GM23338 (cell line): ENCODE measurements at regions not wholly inside any gene's neighbourhood (a gene's known extent, or its start where the extent isn't known, plus 50 kb on each side); places are given as distances from the start of the nearest gene placed in this dataset.

Source experiments
- ATAC-seq: fragments of 200-7000 bp; cut with Tn5 transposase; 3 replicates; pipeline ENCODE4 v1.9.1; 2020
- DNase-seq: peaks from one replicate; pipeline ENCODE4 v3.0.0-alpha.2; 2015; ENCODE audit warnings: low spot score
- H2AFZ ChIP-seq: fragments of 200-600 bp; sonication (generic); 2 replicates; pipeline ENCODE4 v1.8.0; 2016; ENCODE audit warnings: antibody characterized with exemption, mild to moderate bottlenecking, moderate library complexity
- H3F3A ChIP-seq: fragments of 200-600 bp; sonication (generic); replicated peaks from 2 replicates; pipeline ENCODE4 v1.8.0; 2017; ENCODE audit warnings: antibody characterized with exemption, mixed run types, low read depth
- H3K27ac ChIP-seq: fragments of 200-600 bp; sonication (generic); 2 replicates; pipeline ENCODE4 v1.6.1; 2016; ENCODE audit warnings: low read depth
- H3K27me3 ChIP-seq: fragments of 200-600 bp; sonication (generic); 2 replicates; pipeline ENCODE4 v1.8.0; 2016; ENCODE audit warnings: mild to moderate bottlenecking, mixed run types, moderate library complexity; ENCODE audit not compliant: insufficient read depth
- H3K36me3 ChIP-seq: fragments of 200-600 bp; sonication (generic); 2 replicates; pipeline ENCODE4 v1.8.0; 2016; ENCODE audit warnings: mild to moderate bottlenecking; ENCODE audit not compliant: insufficient read depth
- H3K4me1 ChIP-seq: fragments of 200-600 bp; sonication (generic); 2 replicates; pipeline ENCODE4 v1.8.0; 2016; ENCODE audit warnings: mild to moderate bottlenecking, moderate library complexity; ENCODE audit not compliant: insufficient read depth
- H3K4me2 ChIP-seq: fragments of 200-600 bp; sonication (generic); 2 replicates; pipeline ENCODE4 v1.7.1; 2017; ENCODE audit warnings: mixed run types
- H3K4me3 ChIP-seq: fragments of 200-600 bp; sonication (generic); 2 replicates; pipeline ENCODE4 v1.6.1; 2016; ENCODE audit warnings: mixed run types
- H3K79me2 ChIP-seq: fragments of 200-600 bp; sonication (generic); replicated peaks from 2 replicates; pipeline ENCODE4 v1.8.0; 2017; ENCODE audit warnings: mild to moderate bottlenecking; ENCODE audit not compliant: insufficient read depth
- H3K9me2 ChIP-seq: fragments of 200-600 bp; sonication (generic); 2 replicates; pipeline ENCODE4 v1.8.0; 2017; ENCODE audit not compliant: insufficient read depth
- H4K20me1 ChIP-seq: fragments of 200-600 bp; sonication (generic); replicated peaks from 2 replicates; pipeline ENCODE4 v1.8.0; 2017; ENCODE audit warnings: mild to moderate bottlenecking; ENCODE audit not compliant: insufficient read depth
- H3K27ac Mint-ChIP-seq: 2 replicates; pipeline ENCODE4 v1.8.0; 2020; ENCODE audit warnings: inconsistent platforms, mild to moderate bottlenecking, moderate library complexity, mixed read lengths
- H3K27me3 Mint-ChIP-seq: 3 replicates; pipeline ENCODE4 v1.8.0; 2022; ENCODE audit warnings: low read depth, mild to moderate bottlenecking, moderate library complexity, mixed read lengths, inconsistent platforms; ENCODE audit not compliant: insufficient read depth, poor library complexity
- H3K36me3 Mint-ChIP-seq: 3 replicates; pipeline ENCODE4 v1.8.0; 2021; ENCODE audit warnings: low read depth, mild to moderate bottlenecking, inconsistent platforms, moderate library complexity, mixed read lengths
- H3K4me1 Mint-ChIP-seq: 3 replicates; pipeline ENCODE4 v1.8.0; 2020; ENCODE audit warnings: mild to moderate bottlenecking, inconsistent platforms, mixed read lengths
- H3K4me3 Mint-ChIP-seq: 3 replicates; pipeline ENCODE4 v1.8.0; 2021; ENCODE audit warnings: moderate library complexity, mild to moderate bottlenecking, inconsistent platforms, mixed read lengths
- H3K9me3 Mint-ChIP-seq: 3 replicates; pipeline ENCODE4 v1.8.0; 2020; ENCODE audit warnings: moderate library complexity, mild to moderate bottlenecking, inconsistent platforms, mixed read lengths
- CREB1 ChIP-seq: fragments of 250-450 bp; sonication (Bioruptor Pico); IDR thresholded peaks from 2 replicates; pipeline ENCODE4 v1.5.0; 2020; ENCODE audit warnings: low read depth, mild to moderate bottlenecking, moderate library complexity
- EZH2 ChIP-seq: fragments of 200-600 bp; sonication (generic); IDR thresholded peaks from one replicate; pipeline ENCODE4 v1.8.0; 2017; ENCODE audit warnings: antibody characterized with exemption, mild to moderate bottlenecking, low read depth; ENCODE audit not compliant: unreplicated experiment
- EZH2phosphoT487 ChIP-seq: fragments of 200-600 bp; sonication (generic); IDR thresholded peaks from one replicate; pipeline ENCODE4 v1.8.1; 2018; ENCODE audit warnings: antibody characterized with exemption; ENCODE audit not compliant: unreplicated experiment
- JUNB ChIP-seq: IDR thresholded peaks from one replicate; pipeline ENCODE4 v1.6.1; 2016; ENCODE audit warnings: antibody characterized with exemption; ENCODE audit not compliant: unreplicated experiment
- NANOG ChIP-seq: IDR thresholded peaks from 2 replicates; pipeline ENCODE4 v1.6.1; 2016; ENCODE audit warnings: antibody characterized with exemption, borderline replicate concordance
- POLR2AphosphoS5 ChIP-seq: IDR thresholded peaks from 2 replicates; pipeline ENCODE4 v1.6.1; 2016; ENCODE audit warnings: antibody characterized with exemption, low read depth
- REST ChIP-seq: IDR thresholded peaks from one replicate; pipeline ENCODE4 v1.6.1; 2018; ENCODE audit warnings: antibody characterized with exemption; ENCODE audit not compliant: unreplicated experiment
- ZNF114 ChIP-seq: fragments of 250-450 bp; sonication (Bioruptor Pico); IDR thresholded peaks from 2 replicates; pipeline ENCODE4 v1.5.0; 2020; ENCODE audit warnings: mild to moderate bottlenecking, moderate library complexity
- ZNF331 ChIP-seq: fragments of 250-450 bp; sonication (Bioruptor Pico); IDR thresholded peaks from 2 replicates; pipeline ENCODE4 v1.5.0; 2020; ENCODE audit warnings: low read depth, mild to moderate bottlenecking, moderate library complexity
- ZNF462 ChIP-seq: fragments of 250-450 bp; sonication (Bioruptor Pico); IDR thresholded peaks from 2 replicates; pipeline ENCODE4 v1.5.0; 2020; ENCODE audit warnings: mild to moderate bottlenecking, moderate library complexity

- TF ChIP-seq NANOG, result no peak
- no peak for TF ChIP-seq ZNF114
- no peak for TF ChIP-seq EZH2phosphoT487
- no peak for TF ChIP-seq CREB1 (CRISPR knock-in tag)
- TF ChIP-seq POLR2AphosphoS5, result no peak
- no peak for TF ChIP-seq REST
These were observed 104.6 kb upstream of the FGF3 start (continued) for GRCh38 chr11:69923641-69924307.

GRCh38 chr11:69924308-69925161 is 105.3 kb upstream of the FGF3 start:
- Histone ChIP-seq H2AFZ (no peak overlapping the region), H4K20me1 (no peaks in the 10 kb centered on the region), H3F3A (no peaks in the 10 kb centered on the region), H3K27me3 (no peaks in the 10 kb centered on the region), H3K4me1 (no peaks in the 10 kb centered on the region), H3K36me3 (no peaks in the 10 kb centered on the region), H3K9me2 (no peaks in the 10 kb centered on the region), H3K4me2 (no peak overlapping the region), H3K4me3 (no peak overlapping the region), H3K79me2 (no peaks in the 10 kb centered on the region), H3K27ac (no peak overlapping the region)
- DNase-seq (no peak), ATAC-seq (no peak)
- peaks cover 3% of the 10 kb centered on the region for H3K27me3 Mint-ChIP-seq
- peaks cover 6% of the 10 kb centered on the region; the same call in 2 of the 3 replicates for H3K4me1 Mint-ChIP-seq
- no peak overlapping the region for H3K4me3 Mint-ChIP-seq
- H3K36me3 Mint-ChIP-seq, result no peaks in the 10 kb centered on the region
- H3K9me3 Mint-ChIP-seq, result no peaks in the 10 kb centered on the region
- H3K27ac Mint-ChIP-seq, result no peak overlapping the region
- TF ChIP-seq CREB1 (CRISPR knock-in tag), result no peak
- no peak for TF ChIP-seq REST
- no peak for TF ChIP-seq JUNB
- no peak for TF ChIP-seq ZNF462
- TF ChIP-seq NANOG, result no peak
- no peak for TF ChIP-seq ZNF331 (CRISPR knock-in tag)
- no peak for TF ChIP-seq EZH2
